ENCODE measurements at regions not wholly inside any gene's neighbourhood (a gene's known extent, or its start where the extent isn't known, plus 50 kb on each side); places are given as distances from the start of the nearest gene placed in this dataset.

- no peak overlapping the region for H3K27ac ChIP-seq (ENCODE audit: low read depth, low read length)
- H2BK12ac ChIP-seq (ENCODE audit: low read depth, low read length): no peak overlapping the region
- H3K4me2 ChIP-seq (ENCODE audit: insufficient read depth in 1 of 2, low read depth in 2 of 2, low read length in 2 of 2): no peak overlapping the region
- TF ChIP-seq KDM5A (IDR thresholded peaks at IDR 0.05; ENCODE audit: low read length) (no peak), YY1 (IDR thresholded peaks at IDR 0.05; ENCODE audit: low read depth, low read length) (no peak), SAP30 (IDR thresholded peaks at IDR 0.05; ENCODE audit: insufficient read depth, insufficient replicate concordance, low read length) (no peak), SUZ12 (IDR thresholded peaks at IDR 0.05; ENCODE audit: low read length) (no peak), BACH1 (IDR thresholded peaks at IDR 0.05; ENCODE audit: low read length) (no peak), SP1 (IDR thresholded peaks at IDR 0.05; ENCODE audit: low read depth, low read length) (no peak), EGR1 (IDR thresholded peaks at IDR 0.05; ENCODE audit: borderline replicate concordance, low read depth, low read length) (no peak)
- no peak overlapping the region for H3K14ac ChIP-seq (ENCODE audit: insufficient read length)
- no peak overlapping the region for H2BK15ac ChIP-seq (ENCODE audit: low read length)
- POLR2A ChIA-PET (ENCODE audit: partially characterized antibody): interaction anchor here (0.7 kb wide), 1 partner anchor 15 kb away, joined by 3 read pairs; no protein-coding TSS in a partner anchor
- no peaks in the 10 kb centered on the region for H3K79me1 ChIP-seq (ENCODE audit: low read depth, low read length)
- H4K91ac ChIP-seq (replicated peaks; ENCODE audit: insufficient read length, low read length): no peak overlapping the region
- H3K4me1 ChIP-seq (replicated peaks in 1 of 4; ENCODE audit: control insufficient read depth in 3 of 4, insufficient read depth in 4 of 4, low read length in 3 of 4): peaks cover 13 to 44% (median 33%) of the 10 kb centered on the region in 4 experiments
- no peaks in the 10 kb centered on the region; the same call in 1 of the 2 replicates for H3K23me2 ChIP-seq (ENCODE audit: low read depth, low read length)
- H3K79me2 ChIP-seq (ENCODE audit: control insufficient read depth in 1 of 2, insufficient read depth in 2 of 2, low read length in 2 of 2): peaks cover 0 to 16% of the 10 kb centered on the region in 2 experiments; a peak in 2 of 4 replicates
- no peak overlapping the region for H2AFZ ChIP-seq (ENCODE audit: low read length)
- no peaks in the 10 kb centered on the region for H3K36me3 ChIP-seq (ENCODE audit: control insufficient read depth in 2 of 4, insufficient read depth in 4 of 4, low read length in 3 of 4)
- WGBS, 2 experiments (ENCODE audit: extremely low coverage in 1 of 2, insufficient coverage in 1 of 2, insufficient read length in 1 of 2, insufficient replicate concordance in 2 of 2, low coverage in 1 of 2, low lambda C conversion rate in 2 of 2, missing lambda C conversion rate in 1 of 2): 79% methylated on average over 4 of the region's 4 CpGs; no CpG with 5 or more reads in 1 of the 2 experiments
- H3K9ac ChIP-seq (replicated peaks in 1 of 4; ENCODE audit: extremely low read depth in 1 of 4, low read depth in 3 of 4, low read length in 3 of 4): no peak overlapping the region
- H4K8ac ChIP-seq (ENCODE audit: extremely low read depth, insufficient read depth, low read length): no peak overlapping the region
- H3K9me3 ChIP-seq (ENCODE audit: insufficient read depth in 2 of 2, low read depth in 1 of 2, low read length in 1 of 2): no peaks in the 10 kb centered on the region
- H2BK5ac ChIP-seq (ENCODE audit: low read depth, low read length): no peak overlapping the region
- H3K23ac ChIP-seq (ENCODE audit: insufficient read length): no peak overlapping the region
- CTCF ChIA-PET (ENCODE audit: partially characterized antibody): interaction anchor here (0.8 kb wide), 1 partner anchor 110 kb away, joined by 3 read pairs; no protein-coding TSS in a partner anchor
- no peak overlapping the region for H3K4ac ChIP-seq (replicated peaks; ENCODE audit: insufficient read length, low read depth, low read length)
- DNase-seq (ENCODE audit: low read depth in 1 of 2, low spot score in 2 of 2): no peak
- H4K5ac ChIP-seq (ENCODE audit: insufficient read length, low read depth, low read length): no peak overlapping the region
- no peak overlapping the region for H3K4me3 ChIP-seq (ENCODE audit: extremely low read depth in 1 of 4, insufficient read depth in 2 of 4, low read depth in 3 of 4, low read length in 4 of 4)
- H3K27me3 ChIP-seq (replicated peaks in 1 of 4; ENCODE audit: control insufficient read depth in 3 of 4, extremely low read depth in 1 of 4, insufficient read depth in 3 of 4, low read length in 3 of 4): no peaks in the 10 kb centered on the region
- no peak overlapping the region for H3K56ac ChIP-seq (replicated peaks; ENCODE audit: insufficient read length, low read depth, low read length)
- H2BK120ac ChIP-seq (replicated peaks; ENCODE audit: low read depth, low read length): no peak overlapping the region
- no peak for FAIRE-seq
- H2AK5ac ChIP-seq (ENCODE audit: low read depth, low read length): no peak overlapping the region
- H3K18ac ChIP-seq (ENCODE audit: extremely low read depth, low read length): no peak overlapping the region
- no peak overlapping the region for H2BK20ac ChIP-seq (ENCODE audit: low read length)
- no peaks in the 10 kb centered on the region for H4K20me1 ChIP-seq (replicated peaks in 1 of 2; ENCODE audit: control insufficient read depth in 1 of 2, insufficient read depth in 2 of 2, low read length in 2 of 2)
Observed at GRCh38 chr1:201682964-201683363, 144.0 kb downstream of the NAV1 start.

Measured in H1 (cell line).